Upper lobe of right lung (tissue), 1 donor: ENCODE measurements at regions not wholly inside any gene's neighbourhood (a gene's known extent, or its start where the extent isn't known, plus 50 kb on each side); places are given as distances from the start of the nearest gene placed in this dataset.
A peak's percentile ranks its signal among the peaks of the same experiment; 100 is the strongest.

Experiments used
- ATAC-seq: fragments of 200-7000 bp; cut with Tn5 transposase; one replicate; pipeline ENCODE4 v1.9.1; 2020; ENCODE audit warnings: mild to moderate bottlenecking, moderate library complexity
- DNase-seq: peaks from one replicate; pipeline ENCODE4 v3.0.0-alpha.2; 2020
- H3K27ac ChIP-seq: fragments of 200-600 bp; one replicate; pipeline ENCODE4 v1.8.0; 2022
- H3K27me3 ChIP-seq: fragments of 200-600 bp; one replicate; pipeline ENCODE4 v1.8.0; 2022; ENCODE audit warnings: mild to moderate bottlenecking
- H3K36me3 ChIP-seq: fragments of 200-600 bp; one replicate; pipeline ENCODE4 v1.8.0; 2022
- H3K4me1 ChIP-seq: fragments of 200-600 bp; one replicate; pipeline ENCODE4 v1.8.0; 2022
- H3K4me3 ChIP-seq: fragments of 200-600 bp; one replicate; pipeline ENCODE4 v1.8.0; 2022; ENCODE audit warnings: mild to moderate bottlenecking
- H3K9me3 ChIP-seq: fragments of 200-600 bp; one replicate; pipeline ENCODE4 v1.8.0; 2022
- CTCF ChIP-seq: fragments of 200-600 bp; IDR thresholded peaks from one replicate; pipeline ENCODE4 v1.8.0; 2022; ENCODE audit warnings: antibody characterized with exemption
- intact Hi-C: fragments of 100-400 bp; cut with DNase I; formaldehyde crosslinking; loops from one replicate; pipeline ENCODE4 v1.11.0; 2022
- donor health status: DM: no; HTN: yes; CAD: no; lungs with severe emphysema.

- H3K36me3 ChIP-seq: no peaks in the 10 kb centered on the region
- H3K9me3 ChIP-seq: no peaks in the 10 kb centered on the region
- no peaks in the 10 kb centered on the region for H3K4me1 ChIP-seq
- TF ChIP-seq CTCF: no peak
- intact Hi-C loops: no loop called here
- no peak for DNase-seq
- H3K27me3 ChIP-seq: no peaks in the 10 kb centered on the region
- H3K27ac ChIP-seq: peak overlapping the region; percentile 28
- no peak for ATAC-seq
- H3K4me3 ChIP-seq: no peak overlapping the region
Observed at GRCh38 chr17:55634702-55635101, 88.0 kb downstream of the TMEM100 start.

GRCh38 chr17:55632893-55633292, 89.8 kb downstream of the TMEM100 start:
- Histone ChIP-seq H3K4me1 (no peaks in the 10 kb centered on the region), H3K27me3 (no peaks in the 10 kb centered on the region), H3K4me3 (no peak overlapping the region), H3K27ac (no peak overlapping the region), H3K36me3 (no peaks in the 10 kb centered on the region), H3K9me3 (no peaks in the 10 kb centered on the region)
- TF ChIP-seq CTCF: no peak
- intact Hi-C loops: no loop called here
- DNase-seq (no peak), ATAC-seq (no peak)

DNA sequence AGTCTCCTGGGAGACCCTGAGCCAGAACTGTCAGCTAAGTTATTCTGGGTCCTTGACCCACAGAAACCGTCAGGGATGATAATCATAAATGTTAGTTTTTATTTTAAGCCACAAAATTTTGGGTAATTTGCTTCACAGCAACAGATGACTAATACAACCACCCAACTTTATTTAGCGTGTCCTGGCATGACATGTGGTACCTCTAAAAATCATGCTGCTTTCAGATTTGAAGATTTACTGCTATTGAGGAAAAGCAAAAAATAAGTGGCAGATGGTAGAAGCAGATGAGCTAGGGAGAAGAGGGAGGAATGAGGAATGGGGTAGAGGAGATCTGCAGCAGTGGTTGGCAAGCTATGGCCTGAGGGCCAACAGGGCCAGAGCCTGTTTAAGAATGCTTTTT, 90.4 kb downstream of the TMEM100 start:
- intact Hi-C loops: no loop called here
- no peaks in the 10 kb centered on the region for H3K27me3 ChIP-seq
- no peak overlapping the region for H3K27ac ChIP-seq
- H3K4me1 ChIP-seq: no peaks in the 10 kb centered on the region
- DNase-seq (no peak), ATAC-seq (no peak)
- H3K36me3 ChIP-seq: no peaks in the 10 kb centered on the region
- no peak overlapping the region for H3K4me3 ChIP-seq
- H3K9me3 ChIP-seq: no peaks in the 10 kb centered on the region
- TF ChIP-seq CTCF: no peak

DNA sequence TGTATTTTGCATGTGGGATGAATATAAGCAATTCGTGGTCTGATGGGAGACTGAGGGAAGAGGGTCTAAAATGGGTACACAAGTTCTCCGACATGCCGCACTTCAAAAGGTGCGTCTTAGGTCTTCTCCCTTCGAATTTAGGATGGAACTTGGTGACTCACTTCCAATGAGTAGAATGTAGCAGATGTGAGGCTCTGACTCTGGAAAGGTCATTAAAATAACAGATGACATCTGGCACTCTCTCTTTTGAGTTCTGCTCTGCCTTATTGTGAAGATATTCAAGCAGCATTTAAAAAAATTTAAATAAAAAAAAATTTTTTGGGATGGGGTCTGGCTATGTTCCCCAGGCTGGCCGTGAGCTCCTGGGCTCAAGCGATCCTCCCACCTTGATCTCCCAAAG, 92.7 kb downstream of the TMEM100 start:
- H3K4me1 ChIP-seq: no peaks in the 10 kb centered on the region
- no peak overlapping the region for H3K4me3 ChIP-seq
- no peaks in the 10 kb centered on the region for H3K36me3 ChIP-seq
- no peaks in the 10 kb centered on the region for H3K27me3 ChIP-seq
- H3K27ac ChIP-seq: no peak overlapping the region
- no peak for ATAC-seq
- DNase-seq: no peak
- no peak for TF ChIP-seq CTCF
- intact Hi-C loops: no loop called here
- H3K9me3 ChIP-seq: no peaks in the 10 kb centered on the region

DNA sequence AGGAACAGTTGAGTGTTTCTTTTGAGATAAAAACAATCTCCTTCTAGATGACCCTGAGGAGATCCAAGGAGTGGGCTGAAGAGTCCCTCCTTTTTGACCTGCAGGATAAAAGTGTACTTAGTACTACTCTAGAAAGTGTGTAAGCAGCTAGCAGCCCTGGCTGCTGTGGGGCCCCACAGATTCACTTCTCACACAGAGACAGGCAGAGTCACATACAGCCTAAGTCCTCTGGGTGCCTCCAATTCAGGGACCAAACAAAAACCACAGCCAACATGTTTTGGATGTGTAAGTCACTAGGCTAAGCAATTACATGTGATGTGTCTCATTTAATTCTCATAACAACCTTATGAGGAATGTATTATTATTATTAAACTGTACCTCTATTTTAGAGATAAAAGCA, 97.1 kb downstream of the TMEM100 start:
- intact Hi-C loops: no loop called here
- no peaks in the 10 kb centered on the region for H3K36me3 ChIP-seq
- no peak for DNase-seq
- no peak for ATAC-seq
- H3K27ac ChIP-seq: no peak overlapping the region
- no peak overlapping the region for H3K4me3 ChIP-seq
- H3K27me3 ChIP-seq: no peaks in the 10 kb centered on the region
- peaks cover 3% of the 10 kb centered on the region for H3K4me1 ChIP-seq
- H3K9me3 ChIP-seq: no peaks in the 10 kb centered on the region
- TF ChIP-seq CTCF: no peak

DNA sequence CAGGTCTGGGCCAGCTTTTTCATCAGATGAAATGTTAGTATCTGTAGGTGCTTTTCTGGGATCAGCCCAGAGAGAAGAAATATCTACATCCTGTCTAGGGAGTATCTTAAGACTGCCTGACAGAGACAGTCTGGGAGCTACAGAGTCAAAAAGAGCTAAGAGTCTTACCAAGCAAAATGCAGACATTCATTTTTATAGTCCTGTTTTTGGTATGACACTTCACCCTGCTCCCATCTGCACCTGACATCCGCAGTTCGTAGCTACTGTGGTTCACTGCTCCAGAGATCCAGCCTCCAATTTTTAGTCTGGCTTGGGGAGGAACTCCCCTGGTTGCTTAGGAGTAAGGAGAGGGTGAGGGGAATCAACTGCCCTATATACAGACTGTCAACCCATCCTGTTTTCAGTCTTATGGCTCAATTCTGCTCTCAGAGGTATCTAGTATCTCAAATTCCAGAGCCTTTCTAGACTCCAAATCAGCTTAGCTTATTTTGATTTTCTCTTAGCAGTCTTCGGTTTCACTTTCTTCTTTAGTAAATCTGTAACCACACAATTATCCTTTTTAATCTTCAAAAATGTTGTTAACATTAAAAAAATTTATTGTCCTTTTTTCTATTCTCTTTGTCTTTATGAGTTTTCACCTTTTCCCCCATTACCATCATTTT, 97.8 kb downstream of the TMEM100 start:
- Histone ChIP-seq H3K9me3 (no peaks in the 10 kb centered on the region), H3K27ac (peak overlapping the region; percentile 1), H3K27me3 (no peaks in the 10 kb centered on the region), H3K4me1 (peaks cover 3% of the 10 kb centered on the region), H3K36me3 (no peaks in the 10 kb centered on the region), H3K4me3 (no peak overlapping the region)
- intact Hi-C loops: no loop called here
- ATAC-seq (no peak), DNase-seq (no peak)
- no peak for TF ChIP-seq CTCF
